ENCODE measurements at regions not wholly inside any gene's neighbourhood (a gene's known extent, or its start where the extent isn't known, plus 50 kb on each side); places are given as distances from the start of the nearest gene placed in this dataset.

- TF ChIP-seq POLR2A (IDR thresholded peaks at IDR 0.05; ENCODE audit: low read length): no peak
- no peak for TF ChIP-seq GATA1 (IDR thresholded peaks at IDR 0.05; ENCODE audit: low read depth, low read length)
Measured at GRCh38 chr13:73876323-73876722, 257.9 kb downstream of the KLF12 start.
